ENCODE measurements at regions not wholly inside any gene's neighbourhood (a gene's known extent, or its start where the extent isn't known, plus 50 kb on each side); places are given as distances from the start of the nearest gene placed in this dataset.

GRCh38 chr1:90190523-90190922 lies 195.6 kb downstream of the ZNF326 start:
- no peak for TF ChIP-seq JUN (IDR thresholded peaks at IDR 0.05; ENCODE audit: borderline replicate concordance, insufficient read depth, insufficient read length, low read depth)
- no peak for TF ChIP-seq POLR2AphosphoS5 (IDR thresholded peaks at IDR 0.05; ENCODE audit: insufficient read depth, low read depth, low read length)
- no peak for TF ChIP-seq GATA2 (IDR thresholded peaks at IDR 0.05; ENCODE audit: insufficient read depth, insufficient read length, low read depth, low read length)
- no peak for TF ChIP-seq CTCF (IDR thresholded peaks at IDR 0.05; ENCODE audit: extremely low read depth in 1 of 2, insufficient read depth in 1 of 2, low read depth in 1 of 2, low read length in 2 of 2)
- TF ChIP-seq MYC (IDR thresholded peaks at IDR 0.05; ENCODE audit: low read depth, low read length) = no peak
- TF ChIP-seq FOS (IDR thresholded peaks at IDR 0.05; ENCODE audit: borderline replicate concordance, insufficient read depth, low read length) = no peak
- no peak for TF ChIP-seq EZH2 (IDR thresholded peaks at IDR 0.05; ENCODE audit: borderline replicate concordance, low read depth, low read length, severe bottlenecking)
- TF ChIP-seq POLR2A (IDR thresholded peaks at IDR 0.05; ENCODE audit: low read depth, low read length) = no peak
- no peak for TF ChIP-seq MAX (IDR thresholded peaks at IDR 0.05; ENCODE audit: insufficient read depth, insufficient read length)
- Histone ChIP-seq H3K4me3 (replicated peaks in 1 of 3; ENCODE audit: insufficient read depth in 1 of 3, low read depth in 1 of 3, low read length in 3 of 3) (no peak overlapping the region), H3K9me1 (replicated peaks; ENCODE audit: control insufficient read depth, extremely low read depth, insufficient read depth, low read length) (no peaks in the 10 kb centered on the region), H3K27ac (ENCODE audit: insufficient read depth, low read depth, low read length) (no peak overlapping the region), H3K79me2 (ENCODE audit: control insufficient read depth, insufficient read depth, low read length) (no peaks in the 10 kb centered on the region), H2AFZ (ENCODE audit: low read depth, low read length) (no peak overlapping the region), H3K9ac (replicated peaks; ENCODE audit: extremely low read depth, insufficient read depth, low read length) (no peak overlapping the region), H3K4me1 (ENCODE audit: control insufficient read depth, extremely low read depth, insufficient read depth, low read length) (no peaks in the 10 kb centered on the region), H3K36me3 (ENCODE audit: control insufficient read depth in 2 of 2, extremely low read depth in 1 of 2, insufficient read depth in 2 of 2, low read length in 2 of 2) (no peaks in the 10 kb centered on the region), H4K20me1 (replicated peaks; ENCODE audit: control insufficient read depth, extremely low read depth, insufficient read depth, low read length) (no peaks in the 10 kb centered on the region), H3K4me2 (ENCODE audit: insufficient read depth, low read length) (no peak overlapping the region), H3K27me3 (ENCODE audit: control insufficient read depth in 2 of 2, insufficient read depth in 2 of 2, low read length in 2 of 2) (peaks cover 0 to 2% of the 10 kb centered on the region in 2 experiments), H3K9me3 (replicated peaks; ENCODE audit: control insufficient read depth, insufficient read depth, low read length) (no peaks in the 10 kb centered on the region)
- DNase-seq (ENCODE audit: low read depth, low spot score) (no peak), FAIRE-seq (no peak)
- ChIA-PET CTCF (interaction anchor here (1.2 kb wide), 1 partner anchor 9 kb away, joined by 4 read pairs; no protein-coding TSS in a partner anchor), POLR2A (no interaction called here)
- no TSS peak for BruUV-seq (replicated peaks)
- intact Hi-C loops (cut with micrococcal nuclease) = no loop called here
- dilution Hi-C loops (cut with MboI; ENCODE audit: extremely low pct_ligation_motif_present, low sequenced_read_pairs) = no loop called here

All from endothelial cell of umbilical vein (primary cell).